A549 (cell line): ENCODE measurements at regions not wholly inside any gene's neighbourhood (a gene's known extent, or its start where the extent isn't known, plus 50 kb on each side); places are given as distances from the start of the nearest gene placed in this dataset.
"Not testable (repeated sequence)": the region's sequence is repeated elsewhere in the genome, so short reads cannot be mapped to it uniquely, and the experiment has no call there.

Source experiments
- ATAC-seq, 2 experiments: fragments of 200-7000 bp in 1 of 2; fragments of >200 bp in 1 of 2; cut with Nextera tagmentation in 1 of 2; cut with Tn5 transposase in 1 of 2; 3 replicates each; pipeline versions ENCODE4 v1.8.0 to v1.9.1; 2018 to 2020; ENCODE audit warnings: mild to moderate bottlenecking in 1 of 2, moderate library complexity in 1 of 2
- CTCF ChIA-PET: fragments of 300-600 bp; sonication (Branson Sonifier 250); formaldehyde crosslinking; extraction: SDS; loops from one replicate; lab custom pipeline; 2021; ENCODE audit warnings: antibody characterized with exemption, inconsistent platforms; lab: Yijun Ruan, JAX
- POLR2A ChIA-PET: fragments of 350-600 bp; formaldehyde crosslinking; extraction: SDS; loops from one replicate; lab custom pipeline; 2021; ENCODE audit warnings: antibody characterized with exemption, inconsistent platforms; lab: Yijun Ruan, JAX
- DNase-seq, 2 experiments: peaks; one replicate each; pipeline versions ENCODE4 v3.0.0 to v3.0.0-alpha.2; 2011 to 2016; ENCODE audit warnings: low read depth in 1 of 2, low spot score in 1 of 2
- FAIRE-seq: peaks from 2 replicates; lab custom pipeline; 2011; peaks lifted over from hg19 to GRCh38; lab: Jason Lieb, UNC
- H3K27ac ChIP-seq, 2 experiments: fragments of >200 bp; sonication (Bioruptor Twin); formaldehyde crosslinking; 3 replicates each; pipeline ENCODE4 v1.5.1; 2016 to 2017
- H3K4me1 ChIP-seq: fragments of >200 bp; sonication (Bioruptor Twin); formaldehyde crosslinking; 3 replicates; pipeline ENCODE4 v1.6.1; 2016
- H3K4me2 ChIP-seq: fragments of >200 bp; sonication (Bioruptor Twin); formaldehyde crosslinking; 3 replicates; pipeline ENCODE4 v1.6.1; 2016
- H3K4me3 ChIP-seq: fragments of >200 bp; sonication (Bioruptor Twin); formaldehyde crosslinking; 3 replicates; pipeline ENCODE4 v1.5.1; 2016
- H3K9me3 ChIP-seq: fragments of >200 bp; sonication (Bioruptor Twin); formaldehyde crosslinking; 3 replicates; pipeline ENCODE4 v1.6.1; 2016
- CBX8 ChIP-seq: fragments of 200-600 bp; sonication (generic); IDR thresholded peaks from 2 replicates; pipeline ENCODE4 v1.6.1; 2016
- CEBPB ChIP-seq, 2 experiments: fragments of >200 bp in 1 of 2; sonication (Bioruptor Twin) in 1 of 2; formaldehyde crosslinking in 1 of 2; IDR thresholded peaks; 2 replicates each; pipeline ENCODE4 v1.6.1; 2012 to 2016
- CHD2 ChIP-seq: fragments of 150-350 bp; IDR thresholded peaks from 2 replicates; pipeline ENCODE4 v1.6.1; 2014; ENCODE audit warnings: low read length; ENCODE audit not compliant: partially characterized antibody
- EHF ChIP-seq: fragments of 250-450 bp; sonication (Bioruptor Pico); IDR thresholded peaks from 2 replicates; pipeline ENCODE4 v1.5.0; 2020; ENCODE audit warnings: mild to moderate bottlenecking
- ELK1 ChIP-seq: fragments of 150-350 bp; IDR thresholded peaks from 2 replicates; pipeline ENCODE4 v1.6.1; 2014; ENCODE audit warnings: low read depth, mild to moderate bottlenecking, low read length
- ESRRA ChIP-seq: fragments of 150-350 bp; IDR thresholded peaks from 2 replicates; pipeline ENCODE4 v1.6.1; 2014; ENCODE audit warnings: mild to moderate bottlenecking, low read length, borderline replicate concordance
- HES2 ChIP-seq: fragments of >200 bp; sonication (Bioruptor Twin); formaldehyde crosslinking; IDR thresholded peaks from 2 replicates; pipeline ENCODE4 v1.6.1; 2016
- HEYL ChIP-seq: fragments of 250-450 bp; sonication (Bioruptor Pico); IDR thresholded peaks from 2 replicates; pipeline ENCODE4 v1.8.0; 2021; ENCODE audit warnings: mild to moderate bottlenecking, moderate library complexity
- HOXB13 ChIP-seq: fragments of 250-450 bp; sonication (Bioruptor Pico); IDR thresholded peaks from 2 replicates; pipeline ENCODE4 v1.5.0; 2020; ENCODE audit warnings: low read depth, mild to moderate bottlenecking, moderate library complexity
- HOXB5 ChIP-seq: fragments of 250-450 bp; sonication (Bioruptor Pico); IDR thresholded peaks from 2 replicates; pipeline ENCODE4 v1.5.0; 2020; ENCODE audit warnings: mild to moderate bottlenecking, moderate library complexity
- KDM1A ChIP-seq: fragments of 200-600 bp; sonication (generic); IDR thresholded peaks from 2 replicates; pipeline ENCODE4 v1.6.1; 2016; ENCODE audit warnings: low read depth, mild to moderate bottlenecking
- MAZ ChIP-seq: fragments of 150-350 bp; IDR thresholded peaks from 2 replicates; pipeline ENCODE4 v1.6.1; 2014; ENCODE audit warnings: antibody characterized with exemption, low read depth, low read length, borderline replicate concordance
- NPAS2 ChIP-seq: fragments of 250-450 bp; sonication (Bioruptor Pico); IDR thresholded peaks from 2 replicates; pipeline ENCODE4 v1.8.0; 2022; ENCODE audit warnings: mild to moderate bottlenecking, moderate library complexity, borderline replicate concordance
- SMC3 ChIP-seq: fragments of >200 bp; sonication (Bioruptor Twin); formaldehyde crosslinking; IDR thresholded peaks from 3 replicates; pipeline ENCODE4 v1.6.1; 2018; ENCODE audit warnings: inconsistent platforms
- TFCP2L1 ChIP-seq: fragments of 250-450 bp; sonication (Bioruptor Pico); IDR thresholded peaks from 2 replicates; pipeline ENCODE4 v1.5.0; 2021; ENCODE audit warnings: mild to moderate bottlenecking
- WGBS: methylation state at CpG from one replicate; pipeline ENCODE4 v1.1.6; 2017; ENCODE audit errors: missing lambda C conversion rate; 5-methylcytosine and 5-hydroxymethylcytosine counted together
- TF ChIP-seq, protein P1 (sequence below): IDR thresholded peaks from 2 replicates; pipeline ENCODE4 v1.6.1; 2012
- TF ChIP-seq, protein P2 (sequence below): fragments of >200 bp; sonication (Bioruptor Twin); formaldehyde crosslinking; IDR thresholded peaks from 3 replicates; pipeline ENCODE4 v1.5.1; 2016
- TF ChIP-seq, protein P3 (sequence below): fragments of 450-650 bp; IDR thresholded peaks from 2 replicates; pipeline ENCODE4 v1.6.1; 2014; ENCODE audit warnings: antibody characterized with exemption

DNA sequence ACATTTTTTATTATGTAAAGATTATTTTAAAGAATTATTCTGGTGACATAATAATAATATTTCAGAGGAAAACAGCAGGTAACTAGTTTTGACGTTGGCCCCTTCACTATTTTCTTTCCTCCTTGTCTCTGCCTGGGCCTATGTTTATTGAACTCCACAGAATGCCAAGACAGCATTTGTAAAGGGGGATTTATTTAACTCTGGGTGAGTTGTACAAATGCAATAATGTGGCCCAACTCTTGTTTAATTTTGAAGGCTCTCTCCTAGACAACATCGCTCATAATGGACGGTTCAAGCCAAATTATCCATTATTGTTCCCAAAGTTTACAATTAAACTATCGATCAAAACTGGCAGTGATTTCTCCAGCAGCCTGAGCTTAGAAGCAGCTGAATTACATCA is 374.3 kb upstream of the SLC35B3 start:
- CTCF ChIA-PET = no interaction called here
- H3K4me1 ChIP-seq = no peaks in the 10 kb centered on the region
- H3K9me3 ChIP-seq = no peaks in the 10 kb centered on the region
- H3K27ac ChIP-seq = no peak overlapping the region
- FAIRE-seq (no peak), ATAC-seq (no peak), DNase-seq (no peak)
- no peak overlapping the region for H3K4me2 ChIP-seq
- no peak overlapping the region for H3K4me3 ChIP-seq
- TF ChIP-seq EHF (CRISPR knock-in tag) = no peak
- no peak for TF ChIP-seq CBX8
- no peak for TF ChIP-seq CEBPB (IDR thresholded peaks at IDR 0.05)
- no peak for TF ChIP-seq HEYL (CRISPR knock-in tag)
- no peak for TF ChIP-seq KDM1A
- TF ChIP-seq ELK1 = no peak
- no peak for TF ChIP-seq NPAS2 (CRISPR knock-in tag)
- TF ChIP-seq SMC3 = no peak
- whole genome bisulfite sequencing = 56% methylated on average over 4 of the region's 4 CpGs
- POLR2A ChIA-PET = no interaction called here

DNA sequence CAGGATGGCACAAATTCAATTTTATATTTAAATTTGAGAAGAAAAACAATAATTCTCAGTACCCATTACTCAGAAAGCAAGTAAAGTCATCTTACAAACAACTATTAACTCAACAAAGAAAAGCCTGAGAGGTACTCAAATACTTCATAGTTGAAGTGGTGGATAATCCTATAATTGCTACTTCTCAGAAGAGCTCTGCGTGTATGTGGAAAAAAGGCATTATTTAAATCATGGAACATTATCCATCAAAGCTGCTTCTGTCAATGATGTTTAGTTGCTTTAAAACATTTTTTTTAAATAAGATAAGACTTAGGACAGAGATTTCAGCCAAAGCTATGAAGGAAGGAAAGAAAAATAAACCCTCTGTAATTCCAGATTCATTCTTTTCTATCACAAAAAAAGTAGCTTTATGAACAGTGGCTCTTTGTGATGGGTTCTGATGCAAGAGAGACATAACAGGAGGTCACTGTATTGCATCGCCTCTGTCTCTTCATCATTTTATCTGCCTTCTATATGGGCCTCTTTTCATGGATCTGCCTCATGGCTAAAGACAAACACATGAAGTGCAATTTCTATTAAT is 367.9 kb upstream of the SLC35B3 start:
- no peak for FAIRE-seq
- POLR2A ChIA-PET = no interaction called here
- TF ChIP-seq NPAS2 (CRISPR knock-in tag) (no peak), HOXB5 (CRISPR knock-in tag) (no peak), TFCP2L1 (CRISPR knock-in tag) (no peak), CBX8 (no peak), HES2 (no peak), ESRRA (no peak), MAZ (no peak), HOXB13 (CRISPR knock-in tag) (no peak), CHD2 (no peak)
- TF ChIP-seq, protein P1, sequence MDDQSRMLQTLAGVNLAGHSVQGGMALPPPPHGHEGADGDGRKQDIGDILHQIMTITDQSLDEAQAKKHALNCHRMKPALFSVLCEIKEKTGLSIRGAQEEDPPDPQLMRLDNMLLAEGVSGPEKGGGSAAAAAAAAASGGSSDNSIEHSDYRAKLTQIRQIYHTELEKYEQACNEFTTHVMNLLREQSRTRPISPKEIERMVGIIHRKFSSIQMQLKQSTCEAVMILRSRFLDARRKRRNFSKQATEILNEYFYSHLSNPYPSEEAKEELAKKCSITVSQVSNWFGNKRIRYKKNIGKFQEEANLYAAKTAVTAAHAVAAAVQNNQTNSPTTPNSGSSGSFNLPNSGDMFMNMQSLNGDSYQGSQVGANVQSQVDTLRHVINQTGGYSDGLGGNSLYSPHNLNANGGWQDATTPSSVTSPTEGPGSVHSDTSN = no peak
- TF ChIP-seq, protein P2, sequence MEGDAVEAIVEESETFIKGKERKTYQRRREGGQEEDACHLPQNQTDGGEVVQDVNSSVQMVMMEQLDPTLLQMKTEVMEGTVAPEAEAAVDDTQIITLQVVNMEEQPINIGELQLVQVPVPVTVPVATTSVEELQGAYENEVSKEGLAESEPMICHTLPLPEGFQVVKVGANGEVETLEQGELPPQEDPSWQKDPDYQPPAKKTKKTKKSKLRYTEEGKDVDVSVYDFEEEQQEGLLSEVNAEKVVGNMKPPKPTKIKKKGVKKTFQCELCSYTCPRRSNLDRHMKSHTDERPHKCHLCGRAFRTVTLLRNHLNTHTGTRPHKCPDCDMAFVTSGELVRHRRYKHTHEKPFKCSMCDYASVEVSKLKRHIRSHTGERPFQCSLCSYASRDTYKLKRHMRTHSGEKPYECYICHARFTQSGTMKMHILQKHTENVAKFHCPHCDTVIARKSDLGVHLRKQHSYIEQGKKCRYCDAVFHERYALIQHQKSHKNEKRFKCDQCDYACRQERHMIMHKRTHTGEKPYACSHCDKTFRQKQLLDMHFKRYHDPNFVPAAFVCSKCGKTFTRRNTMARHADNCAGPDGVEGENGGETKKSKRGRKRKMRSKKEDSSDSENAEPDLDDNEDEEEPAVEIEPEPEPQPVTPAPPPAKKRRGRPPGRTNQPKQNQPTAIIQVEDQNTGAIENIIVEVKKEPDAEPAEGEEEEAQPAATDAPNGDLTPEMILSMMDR = no peak
- TF ChIP-seq, protein P3, sequence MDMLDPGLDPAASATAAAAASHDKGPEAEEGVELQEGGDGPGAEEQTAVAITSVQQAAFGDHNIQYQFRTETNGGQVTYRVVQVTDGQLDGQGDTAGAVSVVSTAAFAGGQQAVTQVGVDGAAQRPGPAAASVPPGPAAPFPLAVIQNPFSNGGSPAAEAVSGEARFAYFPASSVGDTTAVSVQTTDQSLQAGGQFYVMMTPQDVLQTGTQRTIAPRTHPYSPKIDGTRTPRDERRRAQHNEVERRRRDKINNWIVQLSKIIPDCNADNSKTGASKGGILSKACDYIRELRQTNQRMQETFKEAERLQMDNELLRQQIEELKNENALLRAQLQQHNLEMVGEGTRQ = no peak
- TF ChIP-seq, all 56 proteins: peak for 0

GRCh38 chr6:8802397-8802796 is 367.1 kb upstream of the SLC35B3 start:
- CTCF ChIA-PET, H3K4me3 ChIP-seq, H3K4me2 ChIP-seq, H3K9me3 ChIP-seq, ATAC-seq, H3K27ac ChIP-seq, H3K4me1 ChIP-seq, DNase-seq, POLR2A ChIA-PET, FAIRE-seq: not testable (repeated sequence)
- WGBS = 12% methylated on average over 4 of the region's 4 CpGs

More for the DNA sequence above, 367.9 kb upstream of the SLC35B3 start:
- H3K4me2 ChIP-seq = no peak overlapping the region
- no peak overlapping the region for H3K4me3 ChIP-seq
- 35% methylated on average over 2 of the region's 2 CpGs for WGBS
- no peaks in the 10 kb centered on the region for H3K9me3 ChIP-seq
- H3K27ac ChIP-seq = no peak overlapping the region
- H3K4me1 ChIP-seq = no peaks in the 10 kb centered on the region
- CTCF ChIA-PET = no interaction called here
- no peak for DNase-seq
- no peak for ATAC-seq
